ENCODE measurements at regions not wholly inside any gene's neighbourhood (a gene's known extent, or its start where the extent isn't known, plus 50 kb on each side); places are given as distances from the start of the nearest gene placed in this dataset.

- TF ChIP-seq CTCF (IDR thresholded peaks at IDR 0.05) (no peak), POLR2A (IDR thresholded peaks at IDR 0.05) (no peak), EP300 (IDR thresholded peaks at IDR 0.05; ENCODE audit: low read depth) (no peak)
Observed at GRCh38 chr6:155958550-155958949, 502.9 kb upstream of the NOX3 start.
